ENCODE measurements at regions not wholly inside any gene's neighbourhood (a gene's known extent, or its start where the extent isn't known, plus 50 kb on each side); places are given as distances from the start of the nearest gene placed in this dataset.
"Not testable (repeated sequence)": the region's sequence is repeated elsewhere in the genome, so short reads cannot be mapped to it uniquely, and the experiment has no call there.

DNA sequence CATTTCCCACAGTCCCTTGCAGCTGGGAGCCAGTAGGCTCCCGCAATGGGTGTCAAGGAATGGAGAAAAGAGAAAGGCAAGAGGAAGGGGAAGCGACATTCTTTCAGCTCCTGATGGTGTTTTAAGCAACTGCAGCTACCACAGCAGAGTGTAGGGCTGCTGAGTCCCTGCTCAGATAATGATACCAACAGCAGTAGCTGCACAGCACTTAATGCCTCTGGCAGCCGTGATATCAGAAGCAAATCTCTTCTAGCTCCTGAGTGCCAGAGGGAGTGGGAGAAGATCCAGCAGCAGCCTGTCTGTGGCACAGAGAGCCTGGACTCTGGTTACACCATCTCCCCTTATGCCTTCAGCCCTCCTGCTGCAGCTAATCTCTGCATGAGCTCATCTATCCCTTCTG, 186.1 kb upstream of the LMCD1 start:
- H3K4me3 Mint-ChIP-seq; ATAC-seq (ENCODE audit: low read depth in 2 of 2); H3K36me3 ChIP-seq (ENCODE audit: control insufficient read depth, insufficient read depth, low read length); H3K9me3 ChIP-seq (ENCODE audit: control insufficient read depth in 2 of 2, low read length in 2 of 2); H3K4me1 ChIP-seq (ENCODE audit: control insufficient read depth, insufficient read depth, low read length, poor library complexity, severe bottlenecking); H3K4me1 Mint-ChIP-seq; H3K36me3 Mint-ChIP-seq; H3K4me3 ChIP-seq (ENCODE audit: low read depth, low read length); H3K27me3 Mint-ChIP-seq; H3K27ac ChIP-seq (ENCODE audit: insufficient read depth, low read length, poor library complexity, severe bottlenecking); H3K9me3 Mint-ChIP-seq; DNase-seq; H3K27me3 ChIP-seq (ENCODE audit: control insufficient read depth, insufficient read depth, low read length); H3K27ac Mint-ChIP-seq: not testable (repeated sequence)

DNA sequence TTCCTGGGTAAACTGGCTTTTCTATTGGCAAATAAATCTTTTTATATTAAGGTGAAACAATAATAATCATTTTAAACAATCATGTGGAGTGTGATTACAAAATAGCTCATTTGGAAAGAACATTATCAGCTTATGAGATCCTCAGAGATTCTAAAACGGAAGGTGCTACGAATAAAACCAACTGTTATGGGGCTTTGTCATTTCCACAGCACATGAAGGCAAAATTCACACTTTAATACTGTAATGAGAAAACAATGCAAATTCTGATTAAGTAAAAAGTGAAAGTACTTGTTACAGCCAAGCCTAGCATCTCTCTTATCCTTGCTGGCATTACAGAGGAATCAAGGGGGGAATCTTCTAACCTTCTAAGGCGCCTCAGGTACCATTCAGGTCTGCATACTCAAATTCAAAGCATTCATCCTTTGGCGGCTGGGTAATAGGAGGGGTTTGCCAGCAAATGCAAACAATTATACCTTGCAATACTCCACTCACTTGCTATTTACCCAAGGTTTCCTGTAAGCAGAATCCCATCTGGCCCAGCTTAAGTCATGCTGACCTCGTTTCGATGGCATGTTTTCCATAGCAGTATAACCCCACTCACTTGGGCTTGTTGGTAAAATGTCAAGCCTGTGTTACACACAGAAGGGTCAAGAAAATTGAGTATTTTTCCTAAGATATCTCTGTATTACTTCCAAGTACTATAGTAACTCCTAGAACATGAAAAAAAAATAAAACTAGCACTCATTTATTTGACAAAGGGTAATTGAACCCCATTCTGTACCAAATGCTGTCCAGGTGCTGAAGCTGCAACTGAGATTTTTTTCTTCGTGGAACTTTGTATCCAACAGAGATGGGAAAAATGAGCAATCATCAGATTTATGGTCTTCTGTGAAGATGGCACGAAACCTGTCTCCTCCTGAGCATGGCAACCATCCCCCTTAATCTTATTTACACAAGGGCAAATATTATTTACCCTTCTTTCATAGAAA, 183.7 kb upstream of the LMCD1 start:
- Mint-ChIP-seq H3K4me1 (no peaks in the 10 kb centered on the region), H3K9me3 (no peaks in the 10 kb centered on the region), H3K27me3 (no peaks in the 10 kb centered on the region), H3K27ac (no peak overlapping the region), H3K36me3 (no peaks in the 10 kb centered on the region), H3K4me3 (no peak overlapping the region)
- no peaks in the 10 kb centered on the region for H3K4me1 ChIP-seq (ENCODE audit: control insufficient read depth, insufficient read depth, low read length, poor library complexity, severe bottlenecking)
- H3K36me3 ChIP-seq (ENCODE audit: control insufficient read depth, insufficient read depth, low read length) = no peaks in the 10 kb centered on the region
- no peaks in the 10 kb centered on the region for H3K9me3 ChIP-seq (ENCODE audit: control insufficient read depth in 2 of 2, low read length in 2 of 2)
- H3K27me3 ChIP-seq (ENCODE audit: control insufficient read depth, insufficient read depth, low read length) = peaks cover 2% of the 10 kb centered on the region
- H3K4me3 ChIP-seq (ENCODE audit: low read depth, low read length) = no peak overlapping the region
- ATAC-seq (ENCODE audit: low read depth in 2 of 2) (no peak), DNase-seq (no peak)
- no peak overlapping the region for H3K27ac ChIP-seq (ENCODE audit: insufficient read depth, low read length, poor library complexity, severe bottlenecking)

DNA sequence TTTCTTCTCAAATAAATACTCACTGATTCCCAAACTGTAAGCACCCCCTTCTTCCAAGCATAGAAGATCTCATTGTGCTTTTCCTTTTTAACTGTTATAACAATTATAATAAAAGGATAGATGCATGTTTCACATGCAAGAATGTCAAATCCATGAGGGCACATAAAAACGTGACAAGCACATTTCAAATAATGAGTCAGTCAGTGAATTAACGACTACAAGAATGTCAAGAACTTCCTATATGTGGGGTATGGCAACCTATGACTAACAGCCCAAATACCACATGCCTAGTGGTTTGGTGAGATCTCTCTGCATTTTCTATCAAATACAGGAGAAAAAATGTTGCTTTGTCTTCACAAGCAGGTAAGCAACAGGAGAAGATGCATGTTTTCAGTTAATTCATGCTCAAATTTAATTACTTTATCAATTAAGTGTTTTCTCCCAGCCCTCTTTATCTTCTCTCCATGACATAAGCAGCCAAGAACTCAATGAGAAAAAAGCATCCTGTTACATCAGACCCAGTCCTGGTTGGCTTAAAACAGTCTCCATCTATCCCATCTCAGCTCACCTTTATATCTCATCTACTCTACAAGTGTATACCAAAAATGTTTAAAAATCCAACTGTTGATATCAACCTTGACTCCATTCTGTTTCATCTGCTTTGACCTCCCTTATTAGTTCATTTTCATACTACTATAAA, 181.5 kb upstream of the LMCD1 start:
- Histone ChIP-seq H3K4me1 (ENCODE audit: control insufficient read depth, insufficient read depth, low read length, poor library complexity, severe bottlenecking) (no peaks in the 10 kb centered on the region), H3K27me3 (ENCODE audit: control insufficient read depth, insufficient read depth, low read length) (peaks cover 2% of the 10 kb centered on the region), H3K4me3 (ENCODE audit: low read depth, low read length) (no peak overlapping the region), H3K36me3 (ENCODE audit: control insufficient read depth, insufficient read depth, low read length) (no peaks in the 10 kb centered on the region), H3K9me3 (ENCODE audit: control insufficient read depth in 2 of 2, low read length in 2 of 2) (no peaks in the 10 kb centered on the region), H3K27ac (ENCODE audit: insufficient read depth, low read length, poor library complexity, severe bottlenecking) (no peak overlapping the region)
- H3K36me3 Mint-ChIP-seq = no peaks in the 10 kb centered on the region
- H3K9me3 Mint-ChIP-seq = no peaks in the 10 kb centered on the region
- no peak overlapping the region for H3K27ac Mint-ChIP-seq
- no peak for DNase-seq
- H3K4me3 Mint-ChIP-seq = no peak overlapping the region
- peaks cover 0 to 4% (median 0%) of the 10 kb centered on the region in 4 donors for H3K4me1 Mint-ChIP-seq
- ATAC-seq (ENCODE audit: low read depth in 2 of 2) = no peak
- H3K27me3 Mint-ChIP-seq = no peaks in the 10 kb centered on the region

- Mint-ChIP-seq H3K4me3 (no peak overlapping the region), H3K9me3 (no peaks in the 10 kb centered on the region), H3K27me3 (no peaks in the 10 kb centered on the region), H3K4me1 (peaks cover 0 to 4% (median 0%) of the 10 kb centered on the region in 4 donors), H3K36me3 (no peaks in the 10 kb centered on the region), H3K27ac (no peak overlapping the region)
- ATAC-seq (ENCODE audit: low read depth in 2 of 2) (no peak), DNase-seq (no peak)
- Histone ChIP-seq H3K36me3 (ENCODE audit: control insufficient read depth, insufficient read depth, low read length) (no peaks in the 10 kb centered on the region), H3K27ac (ENCODE audit: insufficient read depth, low read length, poor library complexity, severe bottlenecking) (no peak overlapping the region), H3K4me3 (ENCODE audit: low read depth, low read length) (no peak overlapping the region), H3K27me3 (ENCODE audit: control insufficient read depth, insufficient read depth, low read length) (peaks cover 2% of the 10 kb centered on the region), H3K9me3 (ENCODE audit: control insufficient read depth in 2 of 2, low read length in 2 of 2) (no peaks in the 10 kb centered on the region), H3K4me1 (ENCODE audit: control insufficient read depth, insufficient read depth, low read length, poor library complexity, severe bottlenecking) (no peaks in the 10 kb centered on the region)
Observed at GRCh38 chr3:8320711-8321458, 180.7 kb upstream of the LMCD1 start.

DNA sequence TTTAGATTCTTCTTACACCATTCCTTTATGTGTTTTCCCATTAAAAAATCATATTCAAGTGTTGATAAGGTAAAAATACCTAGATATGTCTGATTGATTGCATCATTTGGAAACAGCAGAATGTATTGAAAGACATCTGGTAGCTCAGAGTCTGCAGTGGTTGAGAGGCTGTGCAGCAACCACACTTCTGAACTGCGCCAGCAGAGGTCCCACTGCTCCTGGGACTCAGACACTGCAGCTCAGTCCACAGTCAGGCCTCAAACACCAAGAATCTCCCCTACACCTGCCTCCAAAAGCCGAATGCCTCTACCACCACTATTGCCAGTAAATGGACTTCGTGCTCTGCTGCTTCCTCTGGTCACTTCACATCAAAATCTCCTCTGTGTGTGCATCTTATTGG, 176.9 kb upstream of the LMCD1 start:
- H3K4me3 ChIP-seq (ENCODE audit: low read depth, low read length) = no peak overlapping the region
- H3K36me3 ChIP-seq (ENCODE audit: control insufficient read depth, insufficient read depth, low read length) = no peaks in the 10 kb centered on the region
- H3K4me3 Mint-ChIP-seq = no peak overlapping the region
- peak; percentile 28 to 56 (median 55) for DNase-seq
- no peaks in the 10 kb centered on the region for H3K27me3 Mint-ChIP-seq
- H3K27ac Mint-ChIP-seq = peak overlapping the region in 2 of 3 donors; percentile 5 to 57
- peaks cover 3% of the 10 kb centered on the region for H3K4me1 ChIP-seq (ENCODE audit: control insufficient read depth, insufficient read depth, low read length, poor library complexity, severe bottlenecking)
- no peaks in the 10 kb centered on the region for H3K36me3 Mint-ChIP-seq
- no peaks in the 10 kb centered on the region for H3K9me3 Mint-ChIP-seq
- no peaks in the 10 kb centered on the region for H3K9me3 ChIP-seq (ENCODE audit: control insufficient read depth in 2 of 2, low read length in 2 of 2)
- H3K27me3 ChIP-seq (ENCODE audit: control insufficient read depth, insufficient read depth, low read length) = peaks cover 2% of the 10 kb centered on the region
- peak; percentile 65 to 67 for ATAC-seq (ENCODE audit: low read depth in 2 of 2)
- peaks cover 0 to 31% (median 9%) of the 10 kb centered on the region in 4 donors for H3K4me1 Mint-ChIP-seq
- no peak overlapping the region for H3K27ac ChIP-seq (ENCODE audit: insufficient read depth, low read length, poor library complexity, severe bottlenecking)

DNA sequence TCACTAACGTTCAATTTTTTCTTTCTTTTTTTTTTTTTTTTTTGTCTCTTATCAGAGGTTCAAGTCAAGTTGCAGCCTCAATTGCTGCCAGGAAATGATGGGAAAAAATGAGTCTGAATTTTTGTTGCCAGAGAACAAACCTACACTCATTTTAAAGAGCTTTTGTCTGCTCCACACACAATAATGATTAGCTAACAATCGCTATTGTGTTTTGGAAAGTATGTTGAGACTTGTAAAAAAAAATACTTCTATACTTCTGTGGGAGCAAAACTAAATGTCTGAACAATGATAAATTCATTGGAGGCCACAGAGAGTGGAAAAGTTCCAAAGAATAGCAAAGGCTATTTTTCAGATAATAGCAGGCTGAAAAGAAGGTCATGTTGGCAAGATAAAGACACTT, 176.3 kb upstream of the LMCD1 start:
- Histone ChIP-seq H3K9me3 (ENCODE audit: control insufficient read depth in 2 of 2, low read length in 2 of 2) (no peaks in the 10 kb centered on the region), H3K36me3 (ENCODE audit: control insufficient read depth, insufficient read depth, low read length) (no peaks in the 10 kb centered on the region), H3K4me1 (ENCODE audit: control insufficient read depth, insufficient read depth, low read length, poor library complexity, severe bottlenecking) (peaks cover 3% of the 10 kb centered on the region), H3K27me3 (ENCODE audit: control insufficient read depth, insufficient read depth, low read length) (peaks cover 2% of the 10 kb centered on the region), H3K27ac (ENCODE audit: insufficient read depth, low read length, poor library complexity, severe bottlenecking) (no peak overlapping the region), H3K4me3 (ENCODE audit: low read depth, low read length) (no peak overlapping the region)
- no peaks in the 10 kb centered on the region for H3K36me3 Mint-ChIP-seq
- ATAC-seq (ENCODE audit: low read depth in 2 of 2) = no peak
- peak overlapping the region in 1 of 3 donors; percentile 5 for H3K27ac Mint-ChIP-seq
- no peaks in the 10 kb centered on the region for H3K27me3 Mint-ChIP-seq
- peaks cover 0 to 33% (median 10%) of the 10 kb centered on the region in 4 donors for H3K4me1 Mint-ChIP-seq
- H3K9me3 Mint-ChIP-seq = no peaks in the 10 kb centered on the region
- H3K4me3 Mint-ChIP-seq = no peak overlapping the region
- no peak for DNase-seq

GRCh38 chr3:8325833-8326232, 175.8 kb upstream of the LMCD1 start:
- not testable (repeated sequence) for H3K27me3 ChIP-seq (ENCODE audit: control insufficient read depth, insufficient read depth, low read length); H3K36me3 Mint-ChIP-seq; H3K36me3 ChIP-seq (ENCODE audit: control insufficient read depth, insufficient read depth, low read length); H3K4me3 ChIP-seq (ENCODE audit: low read depth, low read length); H3K9me3 ChIP-seq (ENCODE audit: control insufficient read depth in 2 of 2, low read length in 2 of 2); ATAC-seq (ENCODE audit: low read depth in 2 of 2); H3K9me3 Mint-ChIP-seq; H3K27ac Mint-ChIP-seq; H3K27ac ChIP-seq (ENCODE audit: insufficient read depth, low read length, poor library complexity, severe bottlenecking); DNase-seq; H3K4me1 ChIP-seq (ENCODE audit: control insufficient read depth, insufficient read depth, low read length, poor library complexity, severe bottlenecking); H3K27me3 Mint-ChIP-seq; H3K4me3 Mint-ChIP-seq
- H3K4me1 Mint-ChIP-seq = peaks cover 0 to 33% (median 10%) of the 10 kb centered on the region in 4 donors
